ENCODE measurements at regions not wholly inside any gene's neighbourhood (a gene's known extent, or its start where the extent isn't known, plus 50 kb on each side); places are given as distances from the start of the nearest gene placed in this dataset.
"Not testable (repeated sequence)": the region's sequence is repeated elsewhere in the genome, so short reads cannot be mapped to it uniquely, and the experiment has no call there.

- Histone ChIP-seq H3K27me3 (ENCODE audit: control insufficient read depth, insufficient read depth, low read length) (no peaks in the 10 kb centered on the region), H3K36me3 (ENCODE audit: control insufficient read depth, insufficient read depth, low read length) (no peaks in the 10 kb centered on the region), H3K27ac (no peak overlapping the region), H2AFZ (no peak overlapping the region), H3K9me3 (ENCODE audit: control insufficient read depth, low read length) (no peaks in the 10 kb centered on the region), H3K4me2 (ENCODE audit: low read length) (no peak overlapping the region), H3K9ac (no peak overlapping the region), H3K4me3 (ENCODE audit: low read depth, low read length) (no peak overlapping the region), H3K4me1 (peaks cover 12% of the 10 kb centered on the region), H3K79me2 (no peaks in the 10 kb centered on the region)
- TF ChIP-seq CTCF (IDR thresholded peaks at IDR 0.05) = no peak
Measured at GRCh38 chr14:59018978-59019377, 169.5 kb upstream of the DAAM1 start.

GRCh38 chr14:59020382-59020781, 168.1 kb upstream of the DAAM1 start:
- no peak overlapping the region for H3K4me3 ChIP-seq (ENCODE audit: low read depth, low read length)
- H3K4me1 ChIP-seq = peaks cover 12% of the 10 kb centered on the region
- H3K9me3 ChIP-seq (ENCODE audit: control insufficient read depth, low read length) = no peaks in the 10 kb centered on the region
- no peak overlapping the region for H2AFZ ChIP-seq
- TF ChIP-seq CTCF (IDR thresholded peaks at IDR 0.05) = peak; percentile 48
- no peaks in the 10 kb centered on the region for H3K79me2 ChIP-seq
- H3K4me2 ChIP-seq (ENCODE audit: low read length) = no peak overlapping the region
- H3K36me3 ChIP-seq (ENCODE audit: control insufficient read depth, insufficient read depth, low read length) = no peaks in the 10 kb centered on the region
- no peak overlapping the region for H3K27ac ChIP-seq
- H3K27me3 ChIP-seq (ENCODE audit: control insufficient read depth, insufficient read depth, low read length) = no peaks in the 10 kb centered on the region
- no peak overlapping the region for H3K9ac ChIP-seq

- Histone ChIP-seq H3K27ac (no peak overlapping the region), H3K4me2 (ENCODE audit: low read length) (no peak overlapping the region), H2AFZ (no peak overlapping the region), H3K4me1 (peaks cover 6% of the 10 kb centered on the region), H3K4me3 (ENCODE audit: low read depth, low read length) (no peak overlapping the region), H3K36me3 (ENCODE audit: control insufficient read depth, insufficient read depth, low read length) (no peaks in the 10 kb centered on the region), H3K27me3 (ENCODE audit: control insufficient read depth, insufficient read depth, low read length) (no peaks in the 10 kb centered on the region), H3K9me3 (ENCODE audit: control insufficient read depth, low read length) (no peaks in the 10 kb centered on the region), H3K79me2 (no peaks in the 10 kb centered on the region), H3K9ac (no peak overlapping the region)
- peak; percentile 12 for TF ChIP-seq CTCF (IDR thresholded peaks at IDR 0.05)
Measured at GRCh38 chr14:59022144-59022543, 166.3 kb upstream of the DAAM1 start.

- no peak for TF ChIP-seq CTCF (IDR thresholded peaks at IDR 0.05)
- no peaks in the 10 kb centered on the region for H3K4me1 ChIP-seq
- no peak overlapping the region for H3K4me3 ChIP-seq (ENCODE audit: low read depth, low read length)
- H3K79me2 ChIP-seq = no peaks in the 10 kb centered on the region
- no peaks in the 10 kb centered on the region for H3K9me3 ChIP-seq (ENCODE audit: control insufficient read depth, low read length)
- H3K4me2 ChIP-seq (ENCODE audit: low read length) = no peak overlapping the region
- H3K9ac ChIP-seq = no peak overlapping the region
- no peaks in the 10 kb centered on the region for H3K36me3 ChIP-seq (ENCODE audit: control insufficient read depth, insufficient read depth, low read length)
- H3K27me3 ChIP-seq (ENCODE audit: control insufficient read depth, insufficient read depth, low read length) = no peaks in the 10 kb centered on the region
- no peak overlapping the region for H3K27ac ChIP-seq
- no peak overlapping the region for H2AFZ ChIP-seq
Measured at GRCh38 chr14:59026081-59026480, 162.4 kb upstream of the DAAM1 start.

- not testable (repeated sequence) for H3K4me2 ChIP-seq (ENCODE audit: low read length); H3K79me2 ChIP-seq; H3K4me1 ChIP-seq; H3K9ac ChIP-seq; H3K9me3 ChIP-seq (ENCODE audit: control insufficient read depth, low read length); H3K27ac ChIP-seq; H3K27me3 ChIP-seq (ENCODE audit: control insufficient read depth, insufficient read depth, low read length); H3K4me3 ChIP-seq (ENCODE audit: low read depth, low read length); H3K36me3 ChIP-seq (ENCODE audit: control insufficient read depth, insufficient read depth, low read length); H2AFZ ChIP-seq
Measured at GRCh38 chr14:59026640-59027039, 161.8 kb upstream of the DAAM1 start.

Measured in parathyroid adenoma (tissue), 2 donors.